HG03139 (cell line): ENCODE measurements at regions not wholly inside any gene's neighbourhood (a gene's known extent, or its start where the extent isn't known, plus 50 kb on each side); places are given as distances from the start of the nearest gene placed in this dataset.
"Not testable (repeated sequence)": the region's sequence is repeated elsewhere in the genome, so short reads cannot be mapped to it uniquely, and the experiment has no call there.

Experiments
- ATAC-seq: cut with Tn5 transposase; IDR thresholded peaks from one replicate; pipeline ENCODE4 v1.9.1; 2021; ENCODE audit not compliant: unreplicated experiment

DNA sequence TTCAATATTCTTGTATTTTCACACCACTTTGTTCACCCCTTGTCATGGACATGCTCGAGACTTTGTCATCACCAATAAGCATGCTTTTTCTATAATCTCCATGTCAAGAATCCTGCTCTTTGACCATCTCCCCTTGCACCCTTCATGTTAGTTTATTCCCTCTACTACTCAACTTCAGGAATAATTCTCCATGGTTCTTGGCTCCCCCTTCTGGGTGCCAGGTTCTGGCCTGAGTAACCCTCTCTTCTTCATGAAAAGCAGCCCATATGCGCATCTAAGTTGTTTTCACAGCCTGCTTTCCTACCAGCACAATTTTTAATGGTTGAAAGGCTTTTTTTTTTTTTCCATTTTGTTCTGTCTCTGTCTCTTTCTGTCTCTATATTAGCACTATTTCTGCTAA, 160.7 kb downstream of the LEPR start:
- no peak for ATAC-seq

DNA sequence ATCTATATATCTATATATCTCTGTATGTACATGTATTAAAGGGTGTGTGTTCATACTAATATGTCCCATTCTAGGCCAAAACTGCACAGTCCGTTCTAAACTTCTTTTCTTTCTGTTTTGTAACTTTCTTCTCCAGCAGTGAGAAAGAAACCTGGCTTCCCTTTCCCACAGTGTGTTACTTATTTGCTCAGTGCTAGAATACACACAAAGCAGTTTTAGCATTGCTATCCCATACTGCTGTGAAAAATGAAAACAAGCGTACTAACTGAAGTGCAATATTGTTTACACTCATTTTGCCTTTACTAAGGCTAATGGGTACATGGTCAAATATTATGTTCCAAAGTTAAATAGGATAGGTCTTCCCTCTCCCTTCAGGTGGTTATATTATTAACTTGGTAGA, 163.9 kb downstream of the LEPR start:
- no peak for ATAC-seq

DNA sequence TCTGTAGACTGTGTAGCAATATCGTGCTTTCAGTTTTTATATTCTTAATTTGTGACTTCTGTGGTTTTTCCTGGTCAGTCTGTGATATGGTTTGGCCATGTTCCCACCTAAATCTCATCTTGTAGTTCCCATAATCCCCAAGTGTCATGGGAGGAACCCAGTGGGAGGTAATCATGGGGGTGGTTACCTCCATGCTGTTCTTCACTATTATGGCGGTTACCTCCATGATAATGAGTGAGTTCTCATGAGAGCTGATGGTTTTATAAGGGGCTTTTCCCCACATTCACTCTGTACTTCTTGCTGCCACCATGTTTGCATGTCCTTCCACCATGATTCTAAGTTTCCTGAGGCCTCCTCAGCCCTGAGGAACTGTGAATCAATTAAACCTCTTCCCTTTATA, 169.8 kb downstream of the LEPR start:
- ATAC-seq: no peak

DNA sequence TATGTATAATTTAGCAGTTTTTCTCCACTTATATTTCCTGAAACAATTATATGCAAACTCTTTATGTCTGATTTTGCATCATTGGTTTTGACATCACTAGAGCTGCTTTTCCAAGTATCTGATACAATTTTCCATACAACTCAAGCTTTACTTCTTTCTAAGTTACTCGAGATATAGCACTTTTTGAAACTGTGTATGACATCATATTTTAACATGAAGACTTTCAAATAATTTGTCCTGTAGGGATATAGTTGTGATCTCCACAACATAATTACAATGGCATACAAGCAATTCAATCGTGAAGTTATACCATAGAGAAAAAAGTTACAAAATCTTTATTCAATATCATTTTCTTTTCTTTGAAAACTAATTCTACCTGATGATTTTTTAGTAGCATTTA, 173.0 kb downstream of the LEPR start:
- ATAC-seq: no peak

DNA sequence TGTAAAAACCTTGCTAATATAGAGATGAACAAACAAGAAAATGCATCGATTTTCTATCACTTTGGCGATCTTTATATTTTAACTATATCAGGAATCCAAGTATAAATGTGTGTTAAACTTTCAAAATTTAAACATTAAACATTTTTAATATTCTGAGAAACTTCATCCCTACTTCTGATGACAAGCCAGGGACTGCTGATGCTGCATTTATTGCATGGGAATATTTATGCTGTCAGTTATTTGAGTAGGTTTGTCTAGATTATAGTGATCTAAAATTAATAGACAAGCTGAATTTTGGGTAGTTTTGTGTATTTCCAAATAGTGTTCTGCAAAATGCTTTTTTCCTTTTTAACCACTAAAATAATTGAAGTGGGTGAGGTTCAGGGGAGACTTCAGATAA, 175.3 kb downstream of the LEPR start:
- no peak for ATAC-seq

GRCh38 chr1:65596768-65597167, 176.3 kb downstream of the LEPR start:
- ATAC-seq: no peak

- ATAC-seq: no peak
These were observed 185.2 kb downstream of the LEPR start for GRCh38 chr1:65605621-65606020.

- ATAC-seq: no peak
These were observed 186.0 kb downstream of the LEPR start for GRCh38 chr1:65606426-65606825.

GRCh38 chr1:65613884-65614283, 178.8 kb upstream of the PDE4B start:
- no peak for ATAC-seq

GRCh38 chr1:65615859-65616258, 176.8 kb upstream of the PDE4B start:
- no peak for ATAC-seq

DNA sequence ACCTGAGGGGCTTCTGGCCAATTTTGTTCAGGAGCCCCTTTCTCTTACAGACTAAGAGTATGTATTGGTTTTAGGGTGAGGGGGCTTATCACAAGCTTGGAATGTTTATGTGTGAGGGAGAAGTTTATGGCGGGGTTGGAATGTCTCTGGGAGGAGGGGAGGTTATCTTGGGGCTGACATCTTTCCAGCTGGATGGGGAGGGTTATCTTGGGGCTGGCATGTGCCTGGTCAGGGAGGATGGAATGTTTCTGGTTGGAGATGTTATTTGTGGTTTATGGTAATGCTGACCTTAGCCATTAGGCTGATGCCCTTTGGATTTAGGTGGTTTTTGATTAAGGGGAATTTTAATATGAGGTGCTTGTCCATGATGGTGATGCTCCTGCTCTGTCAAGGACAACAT, 171.0 kb upstream of the PDE4B start:
- ATAC-seq: not testable (repeated sequence)

GRCh38 chr1:65623895-65624294, 168.8 kb upstream of the PDE4B start:
- no peak for ATAC-seq

DNA sequence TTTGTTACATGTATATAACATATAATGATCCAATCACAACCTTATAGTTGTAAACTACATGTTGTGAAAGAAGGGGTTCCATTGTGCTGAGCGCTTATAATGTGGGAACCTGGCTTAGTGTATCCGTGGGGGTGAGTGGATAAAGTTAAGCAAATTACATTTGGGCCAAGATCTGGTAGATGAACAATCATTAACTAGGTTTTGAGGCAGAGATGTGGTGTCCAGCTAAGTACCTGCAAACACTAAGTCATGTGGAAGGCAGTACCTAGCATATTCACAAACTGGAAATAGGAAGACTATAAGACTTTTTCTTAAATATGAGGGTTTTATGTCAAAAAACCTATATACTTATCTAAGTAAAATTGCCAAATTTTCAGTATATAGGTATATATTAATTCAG, 167.2 kb upstream of the PDE4B start:
- no peak for ATAC-seq

DNA sequence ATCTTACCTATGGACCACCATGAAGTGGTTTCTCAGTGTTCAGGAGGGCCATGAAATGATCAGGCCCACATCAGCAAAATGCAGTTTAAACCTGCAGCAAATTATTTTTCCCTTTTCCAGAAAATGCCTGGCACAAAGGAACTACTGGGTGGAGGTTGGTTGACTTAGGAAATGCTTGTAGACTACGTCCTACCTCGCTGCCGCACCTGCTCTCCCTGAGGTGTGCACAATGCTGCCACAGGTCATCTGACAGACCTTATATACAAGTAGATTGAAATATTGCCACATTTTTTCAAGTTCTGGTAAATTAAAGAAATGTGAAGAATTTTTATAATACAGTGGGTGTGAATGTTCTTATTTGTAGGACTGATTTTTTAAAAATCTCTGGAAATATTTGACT, 166.7 kb upstream of the PDE4B start:
- no peak for ATAC-seq

- no peak for ATAC-seq
These were observed 162.9 kb upstream of the PDE4B start for GRCh38 chr1:65629788-65630187.

- ATAC-seq: no peak
These were observed 161.8 kb upstream of the PDE4B start for GRCh38 chr1:65630855-65631254.

- ATAC-seq: no peak
These were observed 160.5 kb upstream of the PDE4B start for GRCh38 chr1:65632235-65632634.

DNA sequence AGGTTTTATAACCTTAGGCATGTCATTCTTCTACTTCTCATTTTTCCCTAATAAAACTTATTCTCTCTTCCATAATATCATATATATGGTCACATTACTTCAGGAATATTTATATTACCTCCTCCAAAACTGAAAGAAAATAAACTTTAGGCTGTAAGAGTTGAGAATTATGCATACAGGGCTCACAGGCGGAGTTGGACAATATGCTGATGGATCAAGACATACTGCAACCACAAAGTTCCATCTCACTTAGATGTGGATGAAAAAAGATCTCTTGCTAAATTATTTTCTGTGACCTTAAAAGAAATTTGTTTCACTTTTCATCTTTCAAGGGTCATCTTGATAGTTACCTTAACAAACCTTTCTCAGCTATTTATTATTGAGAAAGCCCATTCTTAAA, 152.6 kb upstream of the PDE4B start:
- ATAC-seq: no peak

- not testable (repeated sequence) for ATAC-seq
These were observed 143.5 kb upstream of the PDE4B start for GRCh38 chr1:65649185-65649584.

DNA sequence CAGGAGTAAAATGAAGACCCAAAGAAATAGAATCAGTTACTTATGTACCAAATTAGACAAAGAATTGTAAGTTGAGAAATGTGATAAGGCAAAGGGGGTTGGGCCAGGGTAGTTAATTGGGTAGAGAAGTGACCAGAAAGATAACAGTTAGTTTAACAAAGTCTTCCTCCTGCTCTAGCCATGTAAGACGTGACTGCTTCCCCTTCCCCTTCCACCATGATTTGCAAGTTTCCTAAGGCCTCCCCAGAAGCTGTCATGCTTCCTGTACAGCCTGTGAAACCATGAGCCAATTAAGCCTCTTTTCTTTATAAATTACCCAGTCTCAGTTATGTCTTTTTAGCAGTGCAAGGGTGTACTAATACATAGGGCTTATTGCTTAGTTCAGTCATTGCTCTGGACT, 142.0 kb upstream of the PDE4B start:
- ATAC-seq: no peak

DNA sequence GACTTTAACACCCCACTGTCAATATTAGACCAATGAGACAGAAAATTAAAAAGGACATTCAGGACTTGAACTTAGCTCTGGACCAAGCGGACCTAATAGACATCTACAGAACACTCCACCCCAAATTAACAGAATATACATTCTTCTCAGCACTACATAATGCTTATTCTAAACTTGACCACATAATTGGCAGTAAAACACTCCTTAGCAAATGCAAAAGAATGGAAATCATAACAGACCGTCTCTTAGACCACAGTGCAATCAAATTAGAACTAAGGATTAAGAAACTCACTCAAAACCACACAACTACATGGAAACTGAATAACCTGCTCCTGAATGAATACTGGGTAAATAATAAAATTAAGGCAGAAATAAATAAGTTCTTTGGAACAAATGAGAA, 138.2 kb upstream of the PDE4B start:
- not testable (repeated sequence) for ATAC-seq

GRCh38 chr1:65657609-65658008, 135.1 kb upstream of the PDE4B start:
- ATAC-seq: not testable (repeated sequence)

DNA sequence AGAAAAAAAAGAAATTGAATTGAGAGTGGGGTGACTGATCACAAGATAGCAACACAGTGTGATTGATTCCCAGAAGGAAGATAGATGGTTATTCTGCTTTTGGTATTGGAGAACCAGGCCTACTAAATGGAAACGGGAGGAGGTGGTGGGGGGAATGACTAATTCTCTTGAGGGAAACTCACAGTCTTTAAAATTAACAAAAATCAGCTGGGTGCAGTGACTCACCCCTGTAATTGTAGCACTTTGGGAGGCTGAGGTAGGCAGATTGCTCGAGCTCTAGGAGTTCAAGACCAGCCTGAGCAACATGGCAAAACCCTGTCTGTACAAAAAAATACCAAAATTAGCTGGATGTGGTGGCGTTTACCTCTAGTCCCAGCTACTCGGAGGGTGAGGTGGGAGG, 134.6 kb upstream of the PDE4B start:
- no peak for ATAC-seq

DNA sequence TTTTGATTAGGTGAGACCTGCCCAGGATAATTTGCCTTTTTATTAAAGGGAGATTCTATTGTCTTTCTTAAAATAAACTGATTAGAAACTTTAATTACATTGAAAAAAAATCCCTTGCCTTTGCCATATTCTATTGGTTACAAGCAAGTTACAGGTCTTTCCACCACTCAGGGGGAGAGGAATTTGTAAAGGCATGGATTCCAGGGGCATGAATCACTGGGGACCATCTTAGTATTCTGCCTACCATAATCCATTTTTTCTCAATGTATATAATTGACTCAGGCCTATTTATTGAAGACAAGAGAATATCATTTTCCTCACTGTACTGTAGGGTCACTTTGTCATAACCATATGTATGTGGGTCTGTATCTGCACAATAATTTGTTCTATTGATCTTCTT, 124.3 kb upstream of the PDE4B start:
- no peak for ATAC-seq
